ENCODE measurements at regions not wholly inside any gene's neighbourhood (a gene's known extent, or its start where the extent isn't known, plus 50 kb on each side); places are given as distances from the start of the nearest gene placed in this dataset.

DNA sequence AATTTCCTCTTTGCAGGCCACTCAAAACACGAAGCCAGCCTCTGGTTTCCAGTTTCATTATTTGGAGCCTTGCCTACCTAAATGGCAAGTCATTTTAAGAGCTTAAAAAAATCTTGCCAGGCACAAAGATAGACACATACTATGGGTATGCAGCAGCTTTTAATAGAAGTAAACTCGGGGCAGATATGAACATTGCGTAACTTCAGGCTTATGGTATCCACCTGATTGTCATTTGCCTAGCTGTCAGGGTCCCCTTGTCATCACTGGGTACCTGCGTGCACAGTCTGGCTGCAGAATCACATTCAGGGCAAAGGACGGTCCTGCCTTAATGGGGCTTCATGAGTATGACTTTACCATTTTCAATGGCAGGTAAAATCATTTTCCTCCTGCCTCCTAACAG, 466.1 kb upstream of the NRP1 start:
- Histone ChIP-seq H3K9ac (ENCODE audit: control insufficient read depth, extremely low read depth, insufficient read depth, low read length) (no peak overlapping the region), H3K4me2 (ENCODE audit: control insufficient read depth, extremely low read depth, insufficient read depth, low read depth, low read length) (no peak overlapping the region)

DNA sequence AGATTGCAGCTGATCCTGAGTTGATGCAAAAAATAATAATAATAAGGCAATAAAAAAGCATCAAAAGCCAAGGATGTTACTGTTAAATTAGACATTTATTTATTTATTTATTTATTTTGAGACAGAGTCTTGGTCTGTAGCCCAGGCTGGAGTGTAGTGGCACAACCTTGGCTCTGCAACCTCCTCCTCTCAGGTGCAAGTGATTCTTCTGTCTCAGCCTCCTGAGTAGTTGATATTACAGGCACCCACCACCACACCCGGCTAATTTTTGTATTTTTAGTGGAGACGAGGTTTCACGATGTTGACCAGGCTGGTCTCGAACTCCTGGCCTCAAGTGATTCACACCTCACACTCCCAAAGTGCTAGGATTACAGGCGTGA, 465.5 kb upstream of the NRP1 start:
- dilution Hi-C loops (cut with MboI; ENCODE audit: extremely low pct_ligation_motif_present, low sequenced_read_pairs) = no loop called here
- Histone ChIP-seq H3K79me2 (ENCODE audit: control insufficient read depth, insufficient read depth, low read length) (no peaks in the 10 kb centered on the region), H3K9me1 (ENCODE audit: control insufficient read depth, extremely low read depth, insufficient read depth, low read length) (no peaks in the 10 kb centered on the region), H3K4me1 (ENCODE audit: control insufficient read depth, extremely low read depth, insufficient read depth, low read length) (no peaks in the 10 kb centered on the region), H4K20me1 (ENCODE audit: control insufficient read depth, extremely low read depth, insufficient read depth, low read length) (no peaks in the 10 kb centered on the region), H3K4me2 (ENCODE audit: control insufficient read depth, extremely low read depth, insufficient read depth, low read depth, low read length) (no peak overlapping the region), H3K9ac (ENCODE audit: control insufficient read depth, extremely low read depth, insufficient read depth, low read length) (no peak overlapping the region), H3K4me3 (ENCODE audit: control insufficient read depth in 2 of 3, extremely low read depth in 1 of 3, insufficient read depth in 2 of 3, low read depth in 1 of 3, low read length in 3 of 3) (no peak overlapping the region), H3K27me3 (ENCODE audit: control insufficient read depth, extremely low read depth, insufficient read depth, low read length) (no peaks in the 10 kb centered on the region), H3K36me3 (ENCODE audit: control insufficient read depth in 2 of 2, extremely low read depth in 1 of 2, insufficient read depth in 2 of 2, low read length in 2 of 2) (no peaks in the 10 kb centered on the region), H3K9me3 (ENCODE audit: control insufficient read depth, low read depth, low read length) (no peaks in the 10 kb centered on the region), H3K27ac (ENCODE audit: control insufficient read depth, insufficient read depth, low read length) (no peak overlapping the region), H2AFZ (ENCODE audit: control insufficient read depth, low read length) (no peak overlapping the region)
- FAIRE-seq = no peak
- no peak for DNase-seq (ENCODE audit: low read depth, low spot score)
- no peak for TF ChIP-seq EZH2 (IDR thresholded peaks at IDR 0.05; ENCODE audit: low read length)
- TF ChIP-seq, protein P1, sequence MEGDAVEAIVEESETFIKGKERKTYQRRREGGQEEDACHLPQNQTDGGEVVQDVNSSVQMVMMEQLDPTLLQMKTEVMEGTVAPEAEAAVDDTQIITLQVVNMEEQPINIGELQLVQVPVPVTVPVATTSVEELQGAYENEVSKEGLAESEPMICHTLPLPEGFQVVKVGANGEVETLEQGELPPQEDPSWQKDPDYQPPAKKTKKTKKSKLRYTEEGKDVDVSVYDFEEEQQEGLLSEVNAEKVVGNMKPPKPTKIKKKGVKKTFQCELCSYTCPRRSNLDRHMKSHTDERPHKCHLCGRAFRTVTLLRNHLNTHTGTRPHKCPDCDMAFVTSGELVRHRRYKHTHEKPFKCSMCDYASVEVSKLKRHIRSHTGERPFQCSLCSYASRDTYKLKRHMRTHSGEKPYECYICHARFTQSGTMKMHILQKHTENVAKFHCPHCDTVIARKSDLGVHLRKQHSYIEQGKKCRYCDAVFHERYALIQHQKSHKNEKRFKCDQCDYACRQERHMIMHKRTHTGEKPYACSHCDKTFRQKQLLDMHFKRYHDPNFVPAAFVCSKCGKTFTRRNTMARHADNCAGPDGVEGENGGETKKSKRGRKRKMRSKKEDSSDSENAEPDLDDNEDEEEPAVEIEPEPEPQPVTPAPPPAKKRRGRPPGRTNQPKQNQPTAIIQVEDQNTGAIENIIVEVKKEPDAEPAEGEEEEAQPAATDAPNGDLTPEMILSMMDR (optimal IDR thresholded peaks at IDR 0.05 in 1 of 3, IDR thresholded peaks at IDR 0.05 in 1 of 3, conservative IDR thresholded peaks at IDR 0.05 in 1 of 3; ENCODE audit: extremely low read depth in 1 of 3, insufficient read depth in 2 of 3, low read length in 3 of 3) = no peak

More for the DNA sequence above, 466.1 kb upstream of the NRP1 start:
- H3K4me1 ChIP-seq (ENCODE audit: control insufficient read depth, extremely low read depth, insufficient read depth, low read length) = no peaks in the 10 kb centered on the region
- no peak overlapping the region for H3K4me3 ChIP-seq (ENCODE audit: control insufficient read depth in 2 of 3, extremely low read depth in 1 of 3, insufficient read depth in 2 of 3, low read depth in 1 of 3, low read length in 3 of 3)
- H2AFZ ChIP-seq (ENCODE audit: control insufficient read depth, low read length) = no peak overlapping the region
- H3K27me3 ChIP-seq (ENCODE audit: control insufficient read depth, extremely low read depth, insufficient read depth, low read length) = no peaks in the 10 kb centered on the region
- no peaks in the 10 kb centered on the region for H4K20me1 ChIP-seq (ENCODE audit: control insufficient read depth, extremely low read depth, insufficient read depth, low read length)
- no peak for TF ChIP-seq EZH2 (IDR thresholded peaks at IDR 0.05; ENCODE audit: low read length)
- TF ChIP-seq, protein P1 (optimal IDR thresholded peaks at IDR 0.05 in 1 of 3, IDR thresholded peaks at IDR 0.05 in 1 of 3, conservative IDR thresholded peaks at IDR 0.05 in 1 of 3; ENCODE audit: extremely low read depth in 1 of 3, insufficient read depth in 2 of 3, low read length in 3 of 3) = no peak
- H3K27ac ChIP-seq (ENCODE audit: control insufficient read depth, insufficient read depth, low read length) = no peak overlapping the region
- H3K9me1 ChIP-seq (ENCODE audit: control insufficient read depth, extremely low read depth, insufficient read depth, low read length) = no peaks in the 10 kb centered on the region
- DNase-seq (ENCODE audit: low read depth, low spot score) = no peak
- no peaks in the 10 kb centered on the region for H3K36me3 ChIP-seq (ENCODE audit: control insufficient read depth in 2 of 2, extremely low read depth in 1 of 2, insufficient read depth in 2 of 2, low read length in 2 of 2)
- dilution Hi-C loops (cut with MboI; ENCODE audit: extremely low pct_ligation_motif_present, low sequenced_read_pairs) = no loop called here
- no peaks in the 10 kb centered on the region for H3K79me2 ChIP-seq (ENCODE audit: control insufficient read depth, insufficient read depth, low read length)
- FAIRE-seq = no peak
- no peaks in the 10 kb centered on the region for H3K9me3 ChIP-seq (ENCODE audit: control insufficient read depth, low read depth, low read length)

All from keratinocyte (primary cell).